NB4 (cell line): ENCODE measurements at regions not wholly inside any gene's neighbourhood (a gene's known extent, or its start where the extent isn't known, plus 50 kb on each side); places are given as distances from the start of the nearest gene placed in this dataset.

Source experiments
- MYC ChIP-seq: IDR thresholded peaks from 2 replicates; pipeline ENCODE4 v1.6.1; 2011; ENCODE audit warnings: low read depth, low read length
- POLR2A ChIP-seq: IDR thresholded peaks from 2 replicates; pipeline ENCODE4 v1.6.1; 2011; ENCODE audit warnings: mild to moderate bottlenecking; ENCODE audit not compliant: insufficient read length; ENCODE audit errors: extremely low read depth
- TF ChIP-seq, protein P1 (sequence below): IDR thresholded peaks from one replicate; pipeline ENCODE4 v1.5.1; 2012; ENCODE audit warnings: low read depth, low read length
- TF ChIP-seq, protein P2 (sequence below): IDR thresholded peaks from 2 replicates; pipeline ENCODE4 v1.6.1; 2011; ENCODE audit warnings: low read depth, low read length

DNA sequence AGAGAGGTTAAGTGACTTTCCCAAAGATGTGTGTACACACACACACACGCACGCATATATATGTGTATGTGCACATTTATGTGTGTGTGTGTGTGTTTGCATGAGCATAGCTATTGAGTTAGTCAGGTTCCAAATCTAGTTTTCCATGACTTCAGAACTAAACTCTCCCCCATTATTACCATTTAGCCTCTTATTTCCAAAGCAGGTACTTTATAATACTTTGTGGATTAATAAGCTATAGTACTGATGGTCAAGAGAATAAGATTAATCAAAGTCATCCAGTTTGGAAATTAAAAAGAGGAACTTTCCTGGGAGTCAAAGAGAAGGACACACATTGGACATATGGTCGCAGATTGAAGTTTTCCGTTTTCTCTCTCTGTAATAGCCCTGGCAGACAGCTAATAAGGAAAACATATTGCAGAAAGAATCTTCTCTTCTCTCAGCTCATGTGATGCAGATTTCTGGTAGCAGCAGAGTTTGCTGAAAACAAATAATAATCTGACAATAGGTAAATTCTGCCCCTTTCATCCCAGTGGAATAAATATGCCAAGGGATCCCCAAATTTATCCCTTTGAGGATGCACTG lies 410.9 kb upstream of the TCF4 start:
- TF ChIP-seq, protein P1, sequence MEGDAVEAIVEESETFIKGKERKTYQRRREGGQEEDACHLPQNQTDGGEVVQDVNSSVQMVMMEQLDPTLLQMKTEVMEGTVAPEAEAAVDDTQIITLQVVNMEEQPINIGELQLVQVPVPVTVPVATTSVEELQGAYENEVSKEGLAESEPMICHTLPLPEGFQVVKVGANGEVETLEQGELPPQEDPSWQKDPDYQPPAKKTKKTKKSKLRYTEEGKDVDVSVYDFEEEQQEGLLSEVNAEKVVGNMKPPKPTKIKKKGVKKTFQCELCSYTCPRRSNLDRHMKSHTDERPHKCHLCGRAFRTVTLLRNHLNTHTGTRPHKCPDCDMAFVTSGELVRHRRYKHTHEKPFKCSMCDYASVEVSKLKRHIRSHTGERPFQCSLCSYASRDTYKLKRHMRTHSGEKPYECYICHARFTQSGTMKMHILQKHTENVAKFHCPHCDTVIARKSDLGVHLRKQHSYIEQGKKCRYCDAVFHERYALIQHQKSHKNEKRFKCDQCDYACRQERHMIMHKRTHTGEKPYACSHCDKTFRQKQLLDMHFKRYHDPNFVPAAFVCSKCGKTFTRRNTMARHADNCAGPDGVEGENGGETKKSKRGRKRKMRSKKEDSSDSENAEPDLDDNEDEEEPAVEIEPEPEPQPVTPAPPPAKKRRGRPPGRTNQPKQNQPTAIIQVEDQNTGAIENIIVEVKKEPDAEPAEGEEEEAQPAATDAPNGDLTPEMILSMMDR: no peak
- TF ChIP-seq POLR2A: no peak
- TF ChIP-seq MYC: no peak
- TF ChIP-seq, protein P2, sequence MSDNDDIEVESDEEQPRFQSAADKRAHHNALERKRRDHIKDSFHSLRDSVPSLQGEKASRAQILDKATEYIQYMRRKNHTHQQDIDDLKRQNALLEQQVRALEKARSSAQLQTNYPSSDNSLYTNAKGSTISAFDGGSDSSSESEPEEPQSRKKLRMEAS: no peak
